Stimulated activated CD4-positive, alpha-beta T cell treated with anti-CD3 and anti-CD28 coated beads, Interleukin-15, amount 100 ng/mL, for 24 hours (primary cell): ENCODE measurements at regions not wholly inside any gene's neighbourhood (a gene's known extent, or its start where the extent isn't known, plus 50 kb on each side); places are given as distances from the start of the nearest gene placed in this dataset.
"Not testable (repeated sequence)": the region's sequence is repeated elsewhere in the genome, so short reads cannot be mapped to it uniquely, and the experiment has no call there.

Experiments
- DNase-seq: peaks from one replicate; pipeline ENCODE4 v3.0.0-alpha.2; 2020

DNA sequence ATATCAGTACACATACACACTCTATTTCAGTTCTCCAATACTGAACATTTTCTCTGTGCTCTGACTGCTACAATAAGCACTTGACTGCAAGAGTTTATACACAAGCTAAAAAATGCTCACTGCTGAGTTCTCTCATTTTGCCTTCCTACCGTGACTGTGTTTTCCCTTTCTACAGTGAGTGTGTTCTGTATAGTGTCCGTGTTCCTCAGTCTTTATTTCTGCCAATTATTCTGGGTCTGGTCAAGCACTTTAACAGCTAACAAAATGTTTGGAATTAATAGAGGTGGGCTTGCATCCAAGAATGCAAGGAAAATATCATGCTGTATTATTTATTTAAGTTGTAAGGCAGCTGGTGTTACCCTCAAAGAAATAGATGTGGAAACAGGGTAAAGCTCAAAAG, 217.0 kb upstream of the NREP start:
- DNase-seq, result no peak

DNA sequence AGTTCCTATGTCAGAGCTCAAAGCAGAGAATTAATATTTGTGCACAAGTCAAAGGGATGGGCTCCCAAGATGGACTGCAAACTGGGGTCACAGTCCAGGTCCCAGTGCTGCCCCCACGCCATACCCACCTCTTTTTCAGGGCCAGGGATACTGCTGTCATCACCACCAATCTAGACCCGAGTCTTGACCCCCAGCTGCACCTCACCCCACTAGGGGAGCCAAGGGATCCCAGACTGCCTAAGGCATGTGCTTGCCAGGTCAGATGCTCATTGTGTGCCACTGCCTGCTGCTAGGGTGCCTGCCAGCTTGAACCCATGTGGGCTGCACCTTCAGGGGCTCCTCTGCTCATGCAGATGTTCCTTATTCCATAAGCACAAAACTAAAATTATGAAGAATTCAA, 215.6 kb upstream of the NREP start:
- no peak for DNase-seq

- DNase-seq, result no peak
These were observed 215.1 kb upstream of the NREP start for GRCh38 chr5:111972080-111972479.

DNA sequence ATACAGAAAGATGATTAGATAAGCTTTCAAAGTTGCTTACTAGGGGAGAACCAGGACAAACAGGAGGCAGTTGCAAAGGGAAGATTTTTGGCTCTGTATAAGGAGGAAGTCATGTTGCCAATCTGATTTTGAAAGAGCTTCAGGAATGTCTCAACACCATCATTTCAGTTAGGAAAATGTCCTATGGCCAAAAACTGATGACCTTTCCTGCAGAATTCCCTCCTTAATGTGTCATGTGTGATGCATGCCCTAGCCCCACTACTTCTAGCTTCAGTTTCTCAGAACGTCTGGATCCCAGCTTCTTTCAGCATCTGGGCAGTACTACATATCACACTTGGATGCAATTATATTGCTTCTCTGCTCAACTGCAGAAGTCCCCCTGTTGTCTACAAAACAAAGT, 211.5 kb upstream of the NREP start:
- no peak for DNase-seq

- no peak for DNase-seq
These were observed 210.5 kb upstream of the NREP start for GRCh38 chr5:111967463-111967862.

DNA sequence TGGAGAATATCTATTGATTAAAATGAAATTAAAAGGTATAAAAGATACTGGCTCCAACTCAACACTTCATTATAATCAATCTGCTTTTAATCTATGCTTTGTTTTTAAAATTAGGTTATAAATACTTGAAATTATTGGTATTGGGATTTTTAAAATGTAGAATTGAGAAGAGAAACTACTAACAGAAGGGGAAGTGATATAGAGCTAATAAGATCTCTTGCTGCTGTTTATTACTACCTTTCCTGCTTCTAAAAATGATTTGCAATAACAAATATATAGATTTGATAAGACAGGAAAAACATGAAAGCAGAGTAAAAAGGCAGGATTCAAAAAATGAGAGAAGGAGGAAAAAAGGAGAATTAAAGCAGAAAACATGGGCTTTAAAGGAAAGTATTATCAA, 209.3 kb upstream of the NREP start:
- DNase-seq, result no peak

DNA sequence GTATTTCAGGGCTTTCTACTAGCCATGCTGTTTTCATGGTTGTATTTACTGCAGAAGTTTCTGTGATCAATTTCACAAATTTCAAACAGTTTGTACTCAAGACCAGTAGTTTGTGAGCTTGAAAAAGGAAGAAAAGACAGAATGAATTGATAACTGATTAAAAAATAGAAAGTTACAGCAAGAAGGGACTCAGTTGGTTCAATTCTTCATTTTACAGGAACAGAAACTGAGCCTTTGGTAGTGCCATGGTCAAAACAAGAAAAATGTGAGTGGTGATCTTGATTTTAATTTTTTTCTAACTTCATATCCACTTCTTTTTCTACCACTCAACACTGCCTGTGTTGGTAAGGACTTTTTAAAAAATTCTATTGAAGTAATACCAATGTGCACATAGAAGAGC, 206.6 kb upstream of the NREP start:
- no peak for DNase-seq

DNA sequence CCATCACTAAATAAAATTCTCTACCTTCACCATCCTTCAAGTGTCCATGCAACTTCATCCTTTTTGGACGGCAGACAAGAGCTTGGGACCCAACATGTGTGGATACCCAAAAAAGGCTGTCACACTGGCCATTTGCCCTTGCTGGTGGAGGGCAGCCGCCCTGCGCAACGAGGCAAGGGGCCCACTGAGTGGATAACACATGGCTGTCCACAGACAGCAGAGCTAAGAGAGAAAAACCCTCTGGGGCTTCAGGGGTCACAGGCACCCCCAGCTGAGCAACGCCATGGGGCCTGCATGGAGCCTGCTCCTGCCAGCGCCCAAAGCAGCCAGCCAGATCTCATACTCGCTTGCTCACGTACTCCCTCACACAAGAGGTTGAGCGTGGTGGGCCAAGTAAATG, 205.9 kb upstream of the NREP start:
- DNase-seq, result no peak

GRCh38 chr5:111961862-111962261, 204.9 kb upstream of the NREP start:
- DNase-seq, result no peak

DNA sequence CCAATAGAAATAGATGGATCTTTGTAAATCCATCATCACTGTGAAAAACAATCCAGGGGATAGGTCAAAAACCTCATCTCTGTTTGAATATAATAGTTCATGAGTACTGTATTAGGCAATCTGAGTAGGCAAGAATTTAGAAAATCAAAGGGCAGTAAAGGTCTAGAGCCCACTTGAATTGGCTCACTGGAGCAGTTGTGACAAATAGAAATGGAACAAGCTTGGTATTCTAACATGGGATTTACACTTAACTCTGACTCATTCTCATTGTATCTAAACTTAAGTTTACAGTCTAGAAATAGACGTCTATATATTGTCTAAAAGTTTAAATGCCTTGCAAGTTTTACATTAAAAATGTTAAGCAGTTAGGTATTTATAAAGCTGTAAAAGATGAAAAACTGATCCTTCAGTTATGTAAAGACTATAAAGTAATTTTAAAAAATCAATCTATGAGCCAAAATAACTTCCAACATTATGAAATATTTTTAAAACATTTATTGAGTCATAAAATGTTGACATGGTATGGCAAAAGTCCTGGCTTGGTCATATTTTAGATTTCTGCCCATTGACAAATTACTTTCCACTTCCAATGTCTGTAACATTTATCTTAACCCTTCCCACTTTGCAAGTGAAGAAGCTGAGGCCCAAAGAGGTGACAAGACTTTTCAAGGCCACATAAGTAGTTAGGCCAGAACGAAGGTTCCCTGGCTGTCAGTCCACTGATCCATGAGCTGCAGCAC, 203.7 kb upstream of the NREP start:
- no peak for DNase-seq

DNA sequence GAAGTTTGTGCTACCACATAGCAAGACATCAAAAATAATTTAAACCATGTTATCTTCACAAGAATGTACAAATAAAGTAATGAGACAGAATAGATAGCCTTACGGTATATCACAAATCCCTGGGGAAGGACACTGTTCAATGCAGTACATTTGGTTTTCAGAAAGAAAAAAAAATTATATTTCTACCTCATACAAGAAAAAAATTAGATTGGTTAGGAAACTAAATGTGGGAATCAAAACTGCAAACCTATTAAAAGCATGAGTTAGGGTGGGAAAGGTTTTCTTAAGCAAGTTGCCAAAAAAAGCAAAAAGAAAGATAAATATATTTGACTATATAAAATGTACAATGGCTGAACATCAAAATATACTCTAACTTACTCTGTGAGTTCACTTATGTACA, 201.9 kb upstream of the NREP start:
- DNase-seq, result no peak

GRCh38 chr5:111956765-111957164, 199.8 kb upstream of the NREP start:
- not testable (repeated sequence) for DNase-seq

DNA sequence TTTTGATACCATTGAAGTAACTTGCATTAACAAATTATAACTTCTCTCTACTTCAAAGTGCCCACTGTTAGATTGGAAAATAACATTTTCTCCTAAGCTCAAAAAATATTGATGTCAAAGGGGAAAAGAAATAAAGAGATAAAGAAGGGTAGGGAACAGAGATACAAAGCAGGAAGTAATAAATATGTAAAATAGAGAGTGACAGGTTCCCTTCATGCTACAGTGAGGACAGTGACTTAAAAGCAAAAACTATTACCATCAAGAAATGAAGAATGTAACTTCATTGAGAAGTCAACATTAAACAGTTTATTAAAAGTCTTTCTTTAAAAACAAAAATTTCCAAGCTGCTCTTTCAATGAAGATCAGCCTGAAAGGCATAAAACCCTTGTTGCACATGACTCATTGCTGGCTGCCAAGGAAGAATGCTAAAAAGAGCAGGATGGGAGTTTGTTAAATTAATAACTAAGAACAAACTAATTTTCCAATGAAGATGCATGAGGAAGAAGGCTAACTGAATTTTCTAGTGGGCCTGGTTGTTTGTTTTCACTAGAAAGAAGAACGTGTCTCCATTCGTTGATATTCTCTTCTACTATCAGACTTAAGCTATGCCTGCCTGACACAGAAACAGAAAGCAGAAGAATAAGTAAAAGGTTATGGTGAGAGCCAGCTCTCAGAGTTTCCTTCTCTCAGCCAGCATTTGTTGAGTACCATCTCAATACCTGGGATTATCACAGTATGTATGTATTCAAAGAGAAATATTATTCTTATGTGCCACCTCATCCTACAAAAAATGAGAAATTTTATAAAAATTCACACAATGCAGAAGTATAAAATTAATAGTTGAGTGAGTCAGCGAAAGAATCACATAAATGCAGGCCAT, 197.8 kb upstream of the NREP start:
- no peak for DNase-seq

DNA sequence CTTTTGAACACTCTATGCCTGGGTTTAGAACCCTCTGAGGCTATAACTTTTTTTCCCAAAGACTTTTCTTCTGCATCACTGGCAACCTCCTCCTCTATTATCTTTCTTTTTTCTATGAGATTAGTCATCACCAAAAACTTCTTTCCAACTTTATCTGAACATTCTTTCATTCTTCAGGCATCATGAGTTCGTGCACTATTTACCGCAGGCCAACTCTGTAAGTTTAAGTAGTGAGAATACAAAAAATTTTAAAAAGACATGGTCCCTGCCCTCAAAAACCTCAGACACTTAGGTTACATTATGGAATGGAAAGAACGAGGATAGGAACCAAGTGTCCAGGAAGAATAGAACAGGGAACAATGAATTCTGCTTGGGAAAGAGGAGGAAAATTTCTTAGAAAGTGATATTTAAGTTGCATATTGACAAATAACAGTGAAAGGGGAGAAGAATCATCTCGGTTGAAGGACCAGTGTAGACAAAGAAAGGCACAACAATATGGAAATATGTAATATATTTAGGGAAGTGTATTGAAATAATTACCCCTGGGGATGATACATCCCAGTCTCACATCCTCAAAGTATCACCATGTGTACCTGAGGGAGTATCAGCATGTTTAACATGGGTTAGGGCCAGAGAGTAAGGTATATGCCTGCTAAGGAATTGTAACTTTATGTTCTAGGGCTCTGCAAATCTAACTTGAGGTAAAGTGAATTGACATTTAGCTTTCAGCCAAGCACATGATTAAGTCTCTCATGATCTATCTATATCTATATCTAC, 196.5 kb upstream of the NREP start:
- DNase-seq, result no peak

DNA sequence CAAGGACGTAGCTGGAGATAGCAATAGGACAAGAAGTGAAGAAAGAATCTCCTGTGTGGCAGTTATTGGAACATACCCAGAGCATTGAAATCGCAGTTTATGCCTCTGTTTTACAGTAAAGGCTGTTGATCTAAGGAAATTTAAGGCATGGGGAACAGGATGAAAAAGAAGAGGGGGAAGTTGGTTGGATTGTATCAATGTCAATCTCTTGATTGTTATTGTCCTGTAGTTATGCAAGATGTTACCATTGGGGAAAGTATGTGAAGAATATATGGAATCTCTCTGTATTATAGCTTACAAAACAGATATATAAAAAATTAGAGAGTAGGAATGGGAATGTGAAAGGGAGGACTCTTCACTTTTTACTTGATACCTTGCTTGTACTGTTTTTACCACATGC, 195.6 kb upstream of the NREP start:
- no peak for DNase-seq

DNA sequence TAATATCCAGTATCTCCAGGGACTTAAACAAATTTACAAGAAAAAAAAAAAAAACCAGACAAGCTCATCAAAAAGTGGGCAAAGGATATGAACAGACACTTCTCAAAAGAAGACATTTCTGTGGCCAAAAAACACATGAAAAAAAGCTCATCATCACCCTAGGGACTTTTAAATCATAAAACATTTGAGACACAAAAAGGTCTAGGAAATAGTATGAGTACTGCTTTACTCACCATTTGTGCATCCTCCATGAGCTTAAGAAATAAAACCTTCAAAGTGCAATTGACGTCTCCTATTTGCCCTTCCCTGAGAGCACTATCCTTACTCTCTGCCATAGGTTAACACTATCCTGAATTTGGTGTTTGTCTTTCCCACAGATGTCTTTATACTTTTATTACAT, 193.7 kb upstream of the NREP start:
- no peak for DNase-seq

GRCh38 chr5:111948092-111948841, 191.3 kb upstream of the NREP start:
- DNase-seq, result no peak

DNA sequence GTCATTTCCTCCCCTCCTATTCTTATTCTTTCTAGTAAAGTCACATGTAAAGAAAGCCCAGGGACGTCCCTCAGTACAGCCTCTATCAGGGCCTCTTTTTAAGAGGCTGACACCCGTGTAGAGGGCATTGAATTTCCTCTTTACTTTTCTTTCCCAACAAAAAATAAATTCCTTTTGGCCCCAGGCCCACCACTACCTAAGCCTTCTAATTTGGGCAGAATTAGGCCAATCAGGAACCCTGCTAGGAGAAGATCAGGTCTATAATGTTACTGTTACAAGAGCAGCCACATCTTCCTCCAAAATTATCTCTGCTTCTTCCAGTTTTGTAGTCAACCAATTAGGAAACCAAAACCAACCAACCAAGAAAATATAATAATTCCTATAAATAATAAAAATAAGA, 189.6 kb upstream of the NREP start:
- DNase-seq, result no peak

DNA sequence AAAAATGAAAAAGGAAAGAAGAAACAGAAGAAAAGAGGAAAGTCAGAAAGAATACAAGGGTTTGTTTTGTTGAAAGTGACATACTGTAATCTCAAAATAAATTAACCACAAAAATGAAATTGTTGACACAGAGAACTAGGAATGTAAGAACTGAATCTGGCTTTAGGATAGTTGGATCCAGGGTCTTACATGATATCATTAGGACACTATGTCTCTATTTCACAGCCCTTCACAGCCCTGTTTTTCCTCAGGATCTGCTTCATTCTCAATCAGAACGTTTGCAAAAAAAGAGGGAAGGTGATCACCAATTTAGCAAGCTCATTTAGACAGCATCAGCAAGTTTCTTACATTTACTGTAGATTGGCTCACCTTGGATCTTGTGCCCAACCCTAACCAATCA, 188.5 kb upstream of the NREP start:
- DNase-seq, result no peak

GRCh38 chr5:111942661-111943401, 185.8 kb upstream of the NREP start:
- DNase-seq, result no peak

GRCh38 chr5:111942201-111942600, 185.2 kb upstream of the NREP start:
- no peak for DNase-seq

DNA sequence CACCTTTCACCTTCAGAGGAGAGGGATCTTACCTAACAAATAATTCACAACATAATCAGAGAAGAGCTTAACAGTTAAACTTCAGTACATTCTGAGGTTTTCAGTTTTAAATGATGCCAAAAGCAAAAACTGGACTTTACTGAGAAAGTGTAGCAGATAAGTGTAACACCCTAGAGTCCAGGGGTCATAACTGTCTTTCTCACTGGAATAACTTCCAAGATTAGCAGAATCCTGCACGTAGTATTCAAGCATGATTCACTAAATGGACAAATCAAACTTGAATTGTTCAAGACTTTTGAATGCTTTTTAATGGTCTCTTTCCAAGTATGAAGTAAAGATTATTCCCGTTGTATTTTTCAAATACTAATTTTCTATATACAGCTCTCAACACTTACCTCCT, 180.1 kb upstream of the NREP start:
- no peak for DNase-seq
